Islet of Langerhans (tissue), 1 donor: ENCODE measurements at regions not wholly inside any gene's neighbourhood (a gene's known extent, or its start where the extent isn't known, plus 50 kb on each side); places are given as distances from the start of the nearest gene placed in this dataset.

ENCODE experiments used
- FAIRE-seq: peaks from one replicate; lab custom pipeline; 2011; peaks lifted over from hg19 to GRCh38; lab: Jason Lieb, UNC

DNA sequence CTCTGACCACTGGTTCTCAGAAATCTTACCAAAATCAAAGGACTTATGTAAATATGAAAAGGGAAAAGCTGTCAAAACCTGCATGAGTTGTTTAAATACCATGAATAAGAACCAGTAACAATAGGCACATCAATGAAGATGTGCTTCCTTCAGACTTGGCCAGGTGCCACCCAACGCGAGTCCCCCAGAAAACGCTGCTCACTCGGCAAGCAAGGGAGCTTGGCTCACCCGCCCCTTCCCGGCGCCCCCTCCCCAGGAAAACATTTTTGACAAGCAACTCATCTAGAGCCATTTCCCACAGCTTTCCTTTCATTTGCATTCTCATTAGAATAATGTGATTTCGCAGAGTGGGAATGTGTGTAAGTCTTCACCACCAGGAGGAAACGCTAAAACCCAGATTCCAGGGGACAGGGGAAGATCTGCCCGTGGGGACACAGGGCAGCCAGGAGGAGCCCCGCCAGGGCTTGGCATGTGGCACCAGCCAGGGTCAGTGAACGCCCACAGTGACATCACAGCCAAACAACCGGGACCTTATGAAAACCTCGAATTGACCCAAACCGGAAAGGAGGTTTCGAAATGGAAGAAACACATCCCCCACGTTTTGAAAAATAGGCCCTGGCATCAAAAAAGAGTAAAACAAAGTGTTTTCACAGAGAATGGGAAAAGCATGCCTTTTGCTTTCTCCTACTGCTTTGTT lies 366.2 kb upstream of the TSHZ3 start:
- FAIRE-seq = no peak

DNA sequence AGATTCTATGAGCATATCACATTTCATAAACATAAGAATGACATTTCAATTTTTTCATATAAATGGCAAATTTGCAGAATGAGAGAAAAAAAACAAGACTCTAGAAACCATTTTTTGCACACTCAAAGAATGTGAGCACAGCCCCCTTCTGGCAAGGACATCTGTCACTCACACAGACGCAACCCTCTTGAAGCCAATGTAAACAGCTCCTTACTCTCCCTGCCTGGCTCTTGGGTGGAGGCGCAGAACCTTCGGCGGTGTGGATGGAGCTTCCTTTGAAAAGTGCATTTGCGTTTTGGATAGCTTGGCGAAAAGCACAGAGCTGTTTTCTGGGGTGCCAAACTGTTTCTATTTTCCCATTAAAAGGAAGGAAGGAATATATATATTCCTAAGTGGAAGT lies 367.6 kb upstream of the TSHZ3 start:
- no peak for FAIRE-seq

DNA sequence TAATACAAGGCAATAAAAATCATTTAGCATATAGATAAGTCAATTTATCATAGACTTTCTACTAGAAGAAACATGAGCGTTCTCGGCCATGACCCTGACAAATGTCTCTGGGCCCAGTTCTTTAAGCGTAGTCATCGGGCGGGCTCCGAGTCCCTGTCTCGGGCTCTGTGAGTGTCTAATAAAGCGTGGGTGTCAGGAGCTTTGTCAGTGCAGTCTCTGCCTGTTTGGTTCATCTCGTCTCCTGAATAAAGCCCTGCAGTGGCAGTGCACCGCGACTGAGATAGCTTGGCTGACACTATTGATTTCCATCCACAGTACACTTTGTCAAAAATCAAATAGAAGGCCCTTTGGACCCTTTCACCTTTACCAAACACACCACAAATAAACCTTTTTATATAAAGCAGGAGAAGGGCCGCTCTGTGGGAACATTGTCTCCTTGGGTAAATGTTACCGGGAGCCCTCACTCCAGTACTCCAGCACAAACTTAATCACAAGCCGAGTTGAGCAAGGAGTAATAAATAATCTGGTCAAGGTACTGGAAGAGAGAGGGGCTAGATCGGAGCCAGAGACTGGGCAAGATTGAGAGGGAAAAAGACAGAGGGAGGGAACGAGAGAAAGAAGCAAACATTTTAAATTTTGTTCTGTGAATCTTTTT lies 368.2 kb upstream of the TSHZ3 start:
- FAIRE-seq = no peak

DNA sequence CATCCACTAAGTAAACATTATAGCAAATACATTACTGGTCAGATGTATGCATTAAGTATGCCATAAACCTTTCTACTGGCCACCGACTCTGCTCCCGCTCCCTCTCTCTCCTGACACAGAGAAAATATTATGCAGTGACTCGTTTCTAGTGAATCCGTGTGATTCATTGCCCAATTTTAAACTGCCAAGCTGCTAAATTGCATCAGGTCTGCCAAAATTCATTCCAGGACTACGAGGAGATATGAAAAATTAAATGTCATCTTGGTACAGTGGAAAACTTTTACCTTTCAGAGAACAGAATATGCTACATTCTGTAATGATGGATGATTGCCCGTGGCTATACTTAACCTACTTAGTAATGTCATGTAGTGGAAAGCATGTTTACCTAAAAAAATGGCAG lies 368.8 kb upstream of the TSHZ3 start:
- no peak for FAIRE-seq

DNA sequence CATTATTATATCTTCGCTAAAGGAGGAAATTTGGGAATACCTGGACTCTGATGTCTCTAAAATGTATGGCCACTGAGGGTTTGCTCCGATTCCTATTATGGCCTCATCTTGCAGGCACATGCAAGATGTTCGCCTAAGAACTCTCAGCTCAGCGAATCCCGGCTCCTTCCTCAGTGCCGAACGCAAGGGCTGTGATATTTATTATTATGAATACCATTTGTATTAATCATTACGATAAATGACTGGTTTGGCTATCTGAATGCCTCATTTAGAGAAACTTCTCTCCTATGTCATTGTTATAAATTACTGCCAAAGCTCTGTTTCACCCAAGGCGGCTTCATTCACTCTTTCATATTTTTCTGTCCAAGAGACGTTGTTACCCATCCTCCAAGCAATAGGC lies 369.7 kb upstream of the TSHZ3 start:
- no peak for FAIRE-seq

DNA sequence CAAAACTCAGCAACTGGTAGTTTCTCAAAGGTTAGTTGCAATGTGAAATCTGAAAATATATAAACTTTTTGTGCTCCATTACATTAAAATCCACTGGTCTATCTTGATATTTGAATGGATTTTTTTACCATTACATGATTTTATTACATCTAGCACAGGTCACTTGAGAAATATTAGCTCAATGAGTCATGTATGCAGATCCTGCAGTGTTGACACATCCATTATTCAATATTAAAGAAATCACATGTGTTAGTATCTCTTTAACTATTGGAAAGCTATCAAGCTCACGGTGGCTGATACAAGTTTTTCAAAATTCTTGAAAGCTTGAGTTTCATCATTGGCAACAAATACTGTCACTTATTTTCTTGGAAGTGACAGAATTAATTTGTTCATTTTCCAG lies 373.9 kb upstream of the TSHZ3 start:
- FAIRE-seq = no peak

DNA sequence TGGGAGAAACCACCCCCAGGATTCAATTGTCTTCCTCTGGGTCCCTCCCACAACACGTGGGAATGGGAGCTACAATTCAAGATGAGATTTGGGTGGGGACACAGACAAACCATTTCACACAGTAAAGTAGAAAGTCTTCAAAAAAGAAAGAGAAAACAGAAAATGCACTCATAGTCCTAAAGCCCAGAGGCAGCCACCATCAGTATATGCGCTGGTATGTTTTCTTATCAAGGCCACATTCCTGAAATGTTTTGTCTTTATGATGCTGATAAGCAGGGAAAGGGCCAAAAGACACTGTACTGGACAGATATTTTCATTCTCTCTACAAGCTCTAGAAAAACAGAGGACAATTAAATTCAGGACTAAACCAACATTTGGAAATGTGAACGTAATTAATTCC lies 375.8 kb upstream of the TSHZ3 start:
- FAIRE-seq = no peak

DNA sequence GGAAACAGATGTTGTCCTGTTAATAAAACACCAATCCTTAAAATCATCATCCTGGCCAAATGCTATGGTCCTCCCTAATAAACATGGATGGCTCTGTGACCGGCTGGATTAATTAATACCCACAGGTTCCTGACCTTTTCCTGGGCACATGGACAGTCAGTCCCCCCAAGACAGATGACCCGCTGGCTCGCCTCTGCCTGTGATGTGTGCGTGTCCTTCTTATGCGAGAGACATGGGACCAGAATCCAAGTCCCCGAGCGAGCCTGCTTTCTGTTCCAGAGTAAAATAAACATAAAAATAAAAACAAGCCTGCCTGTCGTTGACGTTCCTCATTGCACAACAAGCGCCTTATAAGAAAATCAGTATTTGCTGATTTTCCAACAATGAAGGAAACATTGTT lies 378.3 kb upstream of the TSHZ3 start:
- no peak for FAIRE-seq

DNA sequence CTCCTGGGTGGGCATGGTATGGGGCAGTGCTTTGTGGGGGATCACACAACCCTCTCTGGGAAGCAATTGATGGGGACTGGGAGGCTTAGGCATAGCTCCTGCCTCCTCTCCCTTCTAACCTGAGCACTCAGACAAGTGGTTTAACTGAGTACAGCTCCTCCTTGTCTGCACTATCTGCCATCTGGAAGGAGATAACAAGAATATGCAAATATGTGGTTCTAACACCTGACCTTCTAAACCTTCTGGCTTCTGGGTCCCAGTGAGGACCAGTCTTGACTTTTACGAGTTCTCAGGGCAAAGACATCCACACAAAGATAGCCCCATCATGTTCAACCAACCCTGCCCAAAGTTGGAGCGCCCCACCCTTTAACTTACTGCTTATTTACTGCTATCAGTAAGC lies 381.0 kb upstream of the TSHZ3 start:
- FAIRE-seq = no peak

DNA sequence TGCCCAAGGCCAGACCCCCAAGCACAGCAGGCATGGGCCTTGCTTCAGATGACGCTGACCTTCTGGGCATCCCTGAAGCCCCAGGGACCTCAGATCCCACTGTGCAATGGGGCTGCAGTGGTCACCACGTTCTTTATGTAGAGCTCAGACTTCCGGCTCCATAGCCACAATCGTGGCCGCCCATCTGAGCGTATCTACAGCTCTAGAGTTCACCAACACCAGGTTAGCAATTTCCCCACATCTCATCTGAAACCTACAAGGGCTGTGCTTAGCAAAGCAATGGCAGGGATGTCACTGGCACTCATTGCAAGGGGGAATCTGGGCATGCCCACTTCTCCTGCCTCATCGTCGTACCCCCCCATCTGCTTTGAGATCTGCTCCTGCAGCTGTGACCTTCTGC lies 384.4 kb upstream of the TSHZ3 start:
- no peak for FAIRE-seq

DNA sequence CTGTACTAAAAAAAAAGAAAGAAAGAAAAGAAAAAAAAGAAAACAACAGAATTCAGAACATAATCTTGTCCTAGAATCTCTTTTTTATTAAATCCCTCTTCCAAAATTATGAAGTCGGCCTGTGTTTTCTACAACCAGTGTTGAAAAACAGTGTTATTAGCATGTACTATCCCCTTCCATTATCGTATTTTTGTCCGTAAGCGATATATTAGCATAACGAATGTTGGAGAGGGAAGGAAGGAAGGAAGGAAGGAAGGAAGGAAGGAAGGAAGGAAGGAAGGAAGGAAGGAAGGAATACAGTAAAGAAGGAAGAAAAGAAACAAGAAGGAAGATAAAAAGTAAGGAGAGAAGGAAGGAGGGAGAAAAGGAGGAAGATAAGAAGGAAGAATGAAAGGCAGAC lies 393.0 kb upstream of the TSHZ3 start:
- no peak for FAIRE-seq

DNA sequence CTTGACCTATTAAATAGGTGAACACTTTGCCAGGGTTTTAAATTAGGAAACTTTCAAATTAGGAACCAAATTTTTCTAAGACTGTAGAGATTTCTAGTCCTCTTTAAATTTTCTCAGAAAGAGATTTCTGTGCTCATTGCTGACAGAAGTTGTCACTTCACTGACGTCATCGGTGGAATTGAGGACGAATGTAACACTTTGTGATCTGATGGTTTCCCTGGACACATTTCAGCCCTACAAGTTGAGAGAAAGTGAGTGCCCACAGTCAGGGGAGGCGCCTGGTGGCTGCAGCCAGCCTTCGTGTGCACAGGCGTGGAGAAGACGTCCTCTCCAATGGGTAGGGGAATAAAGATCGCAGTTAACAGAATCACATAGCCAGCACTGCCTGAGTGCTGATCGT lies 396.5 kb upstream of the TSHZ3 start:
- FAIRE-seq = no peak

DNA sequence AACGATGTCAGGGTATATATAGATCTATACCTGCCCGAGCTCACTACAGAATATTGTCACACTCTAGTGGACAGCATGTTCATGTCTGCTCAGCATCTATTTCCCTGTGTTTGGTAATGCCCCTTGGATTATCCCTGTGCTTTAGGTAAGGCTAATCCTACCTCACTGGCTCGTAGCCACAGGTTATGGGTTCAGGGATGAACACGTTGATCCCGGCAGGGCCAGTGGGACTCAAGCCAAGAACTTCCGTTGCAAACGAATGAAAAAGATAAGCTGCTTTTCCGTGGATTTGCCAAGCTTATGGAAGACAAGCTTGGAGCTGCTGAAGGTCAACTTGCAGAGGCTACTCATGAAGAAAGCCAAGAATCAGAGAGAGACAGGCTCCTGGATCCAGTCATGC lies 400.0 kb upstream of the TSHZ3 start:
- no peak for FAIRE-seq

DNA sequence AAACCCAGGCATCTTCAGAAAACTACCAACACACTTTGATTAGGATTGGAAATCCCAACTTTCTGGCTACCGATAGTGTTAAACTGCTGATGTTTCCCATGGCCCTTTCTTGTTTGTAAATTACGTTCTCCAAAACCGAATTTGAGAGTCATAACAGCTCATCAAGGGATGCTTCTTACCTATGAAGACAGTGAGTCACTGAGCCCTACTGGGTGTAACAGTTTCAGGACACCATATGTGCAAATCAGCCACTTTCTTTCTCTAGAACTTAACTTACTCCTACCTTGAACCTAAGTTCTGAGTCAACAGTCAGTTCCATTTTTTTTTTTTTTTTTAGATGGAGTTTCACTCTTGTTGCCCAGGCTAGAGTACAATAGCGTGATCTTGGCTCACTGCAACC lies 410.1 kb upstream of the TSHZ3 start:
- no peak for FAIRE-seq

DNA sequence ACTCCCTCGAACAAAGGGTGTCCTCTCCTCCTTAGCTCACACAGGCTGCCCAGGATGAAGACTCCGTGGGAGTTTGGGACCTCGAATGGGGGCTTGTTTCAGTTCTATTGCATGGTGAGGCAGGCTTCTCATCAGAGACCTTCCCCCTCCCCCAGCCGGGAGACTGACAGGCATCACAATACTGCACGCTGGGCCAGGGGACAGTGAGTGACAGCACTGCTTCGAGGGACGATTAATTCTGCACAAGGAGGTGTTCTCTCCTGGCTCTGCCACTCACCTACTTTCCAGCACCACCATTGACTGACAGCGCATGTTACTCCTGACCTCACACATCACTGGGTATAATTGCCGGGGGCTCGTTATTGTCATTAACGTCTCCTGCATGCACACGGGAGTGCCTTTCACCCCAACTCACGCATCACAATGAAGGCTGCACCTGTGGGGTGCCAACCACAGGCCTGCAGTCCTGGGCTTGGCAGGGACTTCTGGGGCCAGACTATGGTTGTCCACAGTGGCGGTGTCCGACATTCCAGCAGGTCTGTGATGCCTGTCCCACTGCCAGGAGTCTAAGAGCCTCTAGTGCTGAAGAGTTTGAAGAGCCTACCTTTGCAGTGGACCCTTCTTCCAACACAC lies 412.2 kb upstream of the TSHZ3 start:
- no peak for FAIRE-seq

DNA sequence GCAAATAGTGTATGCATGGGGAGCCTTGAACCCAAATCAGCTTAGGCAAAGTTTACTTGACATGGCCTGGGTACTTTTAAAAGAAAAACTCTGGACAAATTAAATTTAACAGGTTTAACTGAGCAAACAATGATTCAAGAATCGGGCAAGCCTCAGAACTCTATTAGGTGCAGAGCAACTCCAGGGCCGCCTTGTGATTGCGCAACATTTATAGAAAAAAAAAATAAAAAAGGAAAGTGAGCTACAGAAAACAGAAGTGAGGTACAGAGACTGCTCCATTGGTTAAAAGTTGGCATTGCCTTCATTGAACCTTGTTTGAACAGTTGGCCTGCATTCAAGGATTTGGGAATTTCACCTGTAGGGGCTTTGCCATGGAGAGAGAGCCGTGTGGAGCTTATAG lies 421.0 kb upstream of the TSHZ3 start:
- FAIRE-seq = no peak

DNA sequence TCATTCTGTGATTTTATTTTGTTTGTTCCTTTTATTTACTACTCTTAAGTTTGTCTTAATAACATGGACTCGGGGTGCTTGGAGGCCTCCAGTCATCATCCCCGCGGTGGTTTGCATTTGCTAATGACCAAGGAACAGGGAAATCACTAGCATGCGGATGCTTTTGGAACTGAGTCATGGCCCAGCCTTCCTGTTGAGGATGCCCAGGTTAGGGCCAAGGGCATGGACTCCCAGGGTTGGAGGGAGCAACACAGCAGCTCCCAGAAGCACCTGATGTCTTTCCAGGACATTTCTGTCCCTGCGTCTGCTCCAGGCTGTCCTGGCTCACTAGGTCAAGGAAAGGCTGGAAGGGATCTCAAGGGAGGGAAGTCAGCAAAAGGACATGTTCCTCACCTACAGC lies 423.7 kb upstream of the TSHZ3 start:
- FAIRE-seq = no peak

DNA sequence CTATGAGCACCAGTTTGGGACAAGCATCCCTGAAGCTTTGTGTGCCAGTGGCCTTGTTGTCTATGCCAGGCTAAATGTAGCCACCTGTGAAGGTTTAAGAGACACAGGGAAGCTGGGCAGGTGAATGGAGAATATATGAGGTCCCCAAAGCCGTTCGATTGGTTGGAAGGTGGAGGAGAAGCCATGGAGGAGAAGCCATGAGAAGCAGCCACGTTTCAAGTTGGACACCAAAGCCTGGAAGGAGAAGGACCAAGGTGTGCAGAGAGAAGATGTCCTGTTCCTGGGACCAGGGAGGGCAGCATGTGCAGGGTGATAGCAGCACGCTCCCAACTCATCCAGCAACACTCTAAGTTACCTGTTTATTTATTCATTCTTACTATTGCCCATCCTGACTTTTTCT lies 432.3 kb upstream of the TSHZ3 start:
- no peak for FAIRE-seq

DNA sequence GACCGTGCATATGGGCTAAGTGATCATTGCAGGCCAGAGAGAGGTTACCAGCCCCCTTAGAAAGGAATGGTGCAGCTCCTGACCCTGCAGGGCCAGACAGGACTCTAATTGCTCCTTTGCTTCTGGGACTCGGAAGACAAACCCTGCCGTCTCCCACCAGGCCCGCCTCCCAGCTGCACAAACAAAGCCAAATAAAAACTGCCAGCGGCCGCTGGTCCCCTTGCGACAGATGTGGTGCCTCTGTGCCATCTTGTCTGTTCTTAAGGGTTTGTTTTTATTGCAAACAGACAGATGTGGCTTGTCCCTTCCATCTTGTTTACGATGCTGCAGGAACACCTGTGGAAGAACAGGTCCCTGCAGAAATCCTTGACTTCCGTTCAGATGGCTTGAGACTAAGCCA lies 434.4 kb upstream of the TSHZ3 start:
- no peak for FAIRE-seq

DNA sequence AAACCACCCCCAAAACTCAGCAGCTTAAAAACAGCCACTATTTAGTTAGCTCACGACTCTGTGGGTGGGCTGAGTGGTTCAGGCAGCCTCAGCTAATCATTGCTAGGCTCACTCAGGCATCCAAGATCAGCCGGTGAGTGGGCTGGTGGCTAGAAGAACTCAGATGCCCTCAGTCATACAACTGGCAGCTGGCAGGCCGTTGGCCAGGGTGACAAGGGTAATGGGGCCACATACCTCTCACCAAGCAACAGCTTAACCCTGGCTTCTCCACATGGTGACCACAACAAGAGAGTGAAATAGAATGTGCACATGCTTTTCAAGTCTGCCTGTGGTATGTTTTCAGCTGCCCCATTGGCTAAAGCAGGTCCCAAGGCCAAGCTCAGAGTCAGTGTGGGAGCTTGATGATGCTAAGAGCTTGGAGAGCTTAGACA lies 435.4 kb upstream of the TSHZ3 start:
- no peak for FAIRE-seq

DNA sequence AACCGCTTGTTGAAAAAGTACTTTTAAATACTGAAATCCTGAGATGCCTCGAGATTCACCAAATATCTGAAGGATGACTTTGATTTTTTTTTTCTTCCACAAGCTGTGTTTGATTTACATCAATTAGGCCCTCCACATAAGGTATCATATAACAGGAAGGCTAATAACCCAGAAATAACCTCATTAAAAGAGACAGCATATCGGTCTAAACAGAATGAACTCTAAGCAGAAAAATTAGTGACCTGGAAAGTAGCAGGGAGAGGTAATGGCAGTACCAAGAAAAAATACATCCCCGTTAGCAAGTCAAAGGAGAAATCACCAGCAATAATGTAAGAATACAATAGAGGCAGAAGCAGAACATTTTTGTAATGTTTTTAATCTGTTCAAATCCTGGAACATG lies 452.4 kb upstream of the TSHZ3 start:
- FAIRE-seq = no peak

DNA sequence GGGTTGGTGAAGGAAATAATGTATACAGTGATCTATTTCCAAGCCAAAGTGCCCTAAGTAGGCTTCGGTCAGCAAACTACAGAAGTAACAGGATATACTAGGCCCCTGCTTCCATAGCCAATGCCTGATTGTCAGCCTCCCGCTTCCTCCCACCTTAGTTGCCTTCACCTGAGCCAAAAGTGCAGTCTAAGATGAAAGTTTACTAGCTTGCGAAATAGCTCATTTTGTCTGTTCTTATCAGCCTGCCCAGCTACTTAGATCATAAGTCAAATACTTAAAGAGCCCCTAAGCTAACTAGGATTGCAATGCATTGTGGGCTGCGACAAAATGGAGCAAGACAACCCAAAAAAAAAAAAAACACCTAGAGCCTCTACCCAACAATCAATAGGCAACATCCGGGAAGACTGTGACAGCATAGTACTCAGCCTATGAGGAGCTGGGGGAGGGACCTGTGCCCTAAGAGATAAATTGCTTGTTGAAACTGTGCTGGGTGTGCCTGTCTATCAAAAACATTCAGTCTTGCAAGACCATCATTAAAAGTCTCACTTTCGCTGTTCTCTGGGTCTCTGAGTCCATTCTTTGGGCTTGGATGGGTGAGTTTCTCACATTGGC lies 454.7 kb upstream of the TSHZ3 start:
- no peak for FAIRE-seq

DNA sequence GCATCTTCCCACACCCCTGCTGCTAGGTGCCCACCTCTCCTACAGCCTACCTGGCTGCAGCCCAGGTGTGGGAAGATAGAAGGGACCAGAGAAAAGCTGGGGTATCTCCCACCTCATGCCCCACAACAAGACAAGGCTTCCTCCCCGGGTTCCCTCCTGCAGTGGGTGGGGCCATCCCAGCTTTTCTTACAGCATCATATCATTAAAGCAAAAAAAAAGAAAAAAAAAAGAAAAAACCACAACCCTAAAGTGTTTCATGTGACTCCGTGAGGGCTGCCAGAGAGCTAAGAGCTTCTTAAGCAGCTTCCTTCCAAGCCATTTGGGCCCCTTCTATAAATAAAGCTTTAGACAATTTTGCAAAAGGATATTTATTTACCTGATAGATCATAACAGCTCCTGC lies 455.4 kb upstream of the TSHZ3 start:
- no peak for FAIRE-seq
